ENCODE measurements at regions not wholly inside any gene's neighbourhood (a gene's known extent, or its start where the extent isn't known, plus 50 kb on each side); places are given as distances from the start of the nearest gene placed in this dataset.

DNA sequence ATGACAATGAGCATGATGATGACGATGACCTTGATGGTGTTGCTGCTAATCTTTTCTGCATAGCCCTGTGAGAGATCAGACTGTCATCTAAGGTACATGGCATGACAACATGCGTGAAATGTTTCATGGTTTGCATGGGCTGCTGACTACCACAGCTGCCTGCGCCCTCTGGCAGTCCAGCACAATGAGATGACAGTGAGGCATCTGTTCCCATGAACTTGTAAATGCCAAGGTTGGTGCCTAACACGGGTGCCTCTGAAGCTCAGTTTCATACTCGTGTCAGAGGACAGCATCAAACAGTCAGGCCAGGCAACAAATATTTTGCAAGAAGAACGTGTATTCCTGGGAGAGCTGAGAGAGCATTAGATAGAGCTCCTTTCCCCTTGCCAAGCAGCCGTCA is 122.0 kb upstream of the PRKCQ start:
- TF ChIP-seq CTCF (IDR thresholded peaks at IDR 0.05; ENCODE audit: low read depth, low read length), result no peak
- no peak for TF ChIP-seq POLR2A (IDR thresholded peaks at IDR 0.05; ENCODE audit: extremely low read depth, insufficient read length)
- TF ChIP-seq MAX (IDR thresholded peaks at IDR 0.05; ENCODE audit: low read depth, low read length), result no peak

Measured in NB4 (cell line).